Esophagus squamous epithelium (tissue), 5 donors: ENCODE measurements at regions not wholly inside any gene's neighbourhood (a gene's known extent, or its start where the extent isn't known, plus 50 kb on each side); places are given as distances from the start of the nearest gene placed in this dataset.

ENCODE experiments used
- DNase-seq: peaks from one replicate; lab custom pipeline; 2025; lab: John Stamatoyannopoulos, UW
- H3K27ac ChIP-seq, 4 donors: fragments of 200-600 bp; sonication (generic); one replicate each; pipeline ENCODE4 v1.5.1; 2016 to 2019; ENCODE audit warnings: mild to moderate bottlenecking in 1 of 4
- H3K27me3 ChIP-seq, 4 donors: fragments of 200-600 bp; sonication (generic); 1 replicate in 3 of 4; 2 replicates in 1 of 4; pipeline versions ENCODE4 v1.5.1 to v1.6.0; 2017 to 2021; ENCODE audit warnings: antibody characterized with exemption in 1 of 4
- H3K36me3 ChIP-seq, 3 donors: fragments of 200-600 bp; sonication (generic); one replicate each; pipeline ENCODE4 v1.5.1; 2016 to 2019
- H3K4me1 ChIP-seq, 3 donors: fragments of 200-600 bp; sonication (generic); one replicate each; pipeline ENCODE4 v1.5.1; 2017 to 2019
- H3K4me3 ChIP-seq, 4 donors: fragments of 200-600 bp; sonication (generic); 1 replicate in 3 of 4; 2 replicates in 1 of 4; pipeline ENCODE4 v1.5.1; 2016 to 2019; ENCODE audit warnings: mild to moderate bottlenecking in 2 of 4, moderate library complexity in 1 of 4
- H3K9me3 ChIP-seq, 3 donors: fragments of 200-600 bp; sonication (generic); one replicate each; pipeline ENCODE4 v1.5.1; 2016 to 2019
- CTCF ChIP-seq, 6 experiments: fragments of 450-650 bp in 4 of 6; fragments of 200-600 bp in 2 of 6; sonication (generic) in 2 of 6; IDR thresholded peaks; one replicate each; pipeline ENCODE4 v1.5.1; 2016 to 2019; ENCODE audit warnings: antibody characterized with exemption in 6 of 6, mild to moderate bottlenecking in 4 of 6, moderate library complexity in 4 of 6
- POLR2A ChIP-seq, 4 donors: fragments of 450-650 bp; IDR thresholded peaks; one replicate each; pipeline ENCODE4 v1.6.1; 2017; ENCODE audit warnings: antibody characterized with exemption in 4 of 4, mild to moderate bottlenecking in 4 of 4, moderate library complexity in 3 of 4
- WGBS, 2 donors: methylation state at CpG; one replicate each; pipeline ENCODE4 v1.1.5; 2018; 5-methylcytosine and 5-hydroxymethylcytosine counted together
- intact Hi-C: fragments of 100-400 bp; cut with DNase I; formaldehyde crosslinking; loops from one replicate; pipeline ENCODE4 v1.15.0; 2022
- donor health status: DM: yes; HTN: yes; CAD: no.

DNA sequence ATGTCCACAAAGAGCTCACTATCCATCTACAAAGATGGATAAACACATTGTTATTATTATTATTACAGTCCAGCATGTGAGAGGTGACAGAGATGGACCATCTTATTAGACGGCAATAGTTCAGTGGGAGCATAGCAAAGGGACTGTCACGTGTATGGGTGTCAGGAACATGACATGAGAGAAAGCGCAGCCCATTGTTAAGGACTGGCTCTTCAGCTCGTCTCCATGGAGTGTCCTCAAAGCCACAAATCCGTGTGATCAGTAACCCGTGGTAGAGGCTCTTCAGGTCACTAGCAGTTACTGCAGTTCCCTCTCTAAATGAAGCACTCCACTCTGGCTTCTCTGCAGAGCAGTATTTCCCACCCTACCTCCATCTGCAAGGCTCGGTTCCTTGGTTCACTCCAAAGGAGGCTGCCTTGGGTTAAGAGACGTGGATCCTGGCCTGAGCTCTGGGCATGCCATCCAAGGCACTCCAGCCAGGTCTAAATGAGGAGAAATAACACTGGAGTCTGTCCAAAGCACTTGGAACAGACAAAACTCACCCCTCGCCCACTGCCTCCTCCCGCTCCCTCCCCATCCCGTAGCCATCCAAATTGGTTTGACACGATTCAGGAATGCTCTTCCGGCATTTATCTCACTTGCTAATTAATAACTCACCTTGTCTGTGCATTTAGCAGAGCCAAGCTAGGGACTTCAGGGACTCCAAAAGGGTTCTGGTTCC lies 122.3 kb upstream of the WWC1 start:
- H3K27me3 ChIP-seq = no peaks in the 10 kb centered on the region
- no peak overlapping the region for H3K27ac ChIP-seq
- no peaks in the 10 kb centered on the region for H3K36me3 ChIP-seq
- intact Hi-C loops = no loop called here
- TF ChIP-seq CTCF (IDR thresholded peaks at IDR 0.05) = no peak
- no peak for TF ChIP-seq POLR2A (IDR thresholded peaks at IDR 0.05)
- DNase-seq = no peak
- no peaks in the 10 kb centered on the region for H3K9me3 ChIP-seq
- peaks cover 0 to 17% (median 0%) of the 10 kb centered on the region in 3 donors for H3K4me1 ChIP-seq
- WGBS, 2 donors = 79 to 82% methylated on average over 13 of the region's 13 CpGs
- no peak overlapping the region for H3K4me3 ChIP-seq

GRCh38 chr5:168169791-168170190 lies 121.7 kb upstream of the WWC1 start:
- H3K9me3 ChIP-seq = no peaks in the 10 kb centered on the region
- H3K36me3 ChIP-seq = no peaks in the 10 kb centered on the region
- no peak overlapping the region for H3K27ac ChIP-seq
- H3K4me3 ChIP-seq = no peak overlapping the region
- intact Hi-C loops = no loop called here
- no peaks in the 10 kb centered on the region for H3K27me3 ChIP-seq
- H3K4me1 ChIP-seq = peaks cover 0 to 15% (median 0%) of the 10 kb centered on the region in 3 donors
- no peak for DNase-seq
- TF ChIP-seq POLR2A (IDR thresholded peaks at IDR 0.05) (no peak), CTCF (IDR thresholded peaks at IDR 0.05) (no peak)

DNA sequence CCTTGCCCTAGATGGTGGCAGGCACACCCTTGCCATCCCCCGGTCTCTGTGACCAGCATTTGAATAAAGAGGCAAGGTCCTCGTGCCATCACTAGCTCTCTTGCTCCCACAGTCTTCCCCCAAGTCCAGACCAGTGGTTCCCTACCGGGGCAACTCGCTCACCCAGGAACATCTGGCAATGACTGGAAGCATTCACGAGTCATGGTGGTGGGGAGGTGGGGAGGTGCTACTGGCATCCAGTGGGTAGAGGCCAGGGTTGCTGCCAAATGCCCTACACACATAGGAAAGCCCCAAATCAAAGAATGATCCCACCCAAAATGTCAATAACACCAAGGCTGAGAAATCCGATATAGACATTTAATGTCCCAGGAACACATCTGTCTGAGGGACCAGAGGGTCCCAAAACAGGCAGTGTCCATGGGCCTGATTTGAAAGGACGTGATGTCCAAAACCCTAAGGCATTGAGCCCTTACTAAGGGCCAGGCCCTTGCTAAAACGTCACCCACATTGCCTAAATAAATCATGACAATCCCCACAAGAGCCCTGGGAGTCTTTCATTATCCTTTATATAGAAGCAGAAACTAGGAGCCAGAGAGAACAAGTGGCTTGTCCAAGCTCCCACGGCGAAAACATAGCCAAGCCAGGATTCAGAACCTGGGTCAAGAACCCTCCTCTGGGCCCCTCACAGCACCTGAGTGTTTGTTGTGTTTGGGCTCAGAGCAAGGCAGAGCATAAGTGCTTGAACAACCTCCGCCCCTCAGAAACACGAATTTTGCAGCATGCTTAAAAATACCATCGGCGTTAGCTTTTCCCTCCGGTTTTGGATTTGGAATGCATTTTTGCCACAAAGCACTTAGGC lies 119.3 kb upstream of the WWC1 start:
- Histone ChIP-seq H3K9me3 (no peaks in the 10 kb centered on the region), H3K4me3 (no peak overlapping the region), H3K27me3 (no peaks in the 10 kb centered on the region), H3K27ac (no peak overlapping the region), H3K36me3 (no peaks in the 10 kb centered on the region), H3K4me1 (no peaks in the 10 kb centered on the region)
- TF ChIP-seq POLR2A (IDR thresholded peaks at IDR 0.05) (no peak), CTCF (IDR thresholded peaks at IDR 0.05) (no peak)
- WGBS, 2 donors = 60 to 72% methylated on average over 9 to 12 of the region's 15 CpGs
- DNase-seq = no peak
- intact Hi-C loops = no loop called here

DNA sequence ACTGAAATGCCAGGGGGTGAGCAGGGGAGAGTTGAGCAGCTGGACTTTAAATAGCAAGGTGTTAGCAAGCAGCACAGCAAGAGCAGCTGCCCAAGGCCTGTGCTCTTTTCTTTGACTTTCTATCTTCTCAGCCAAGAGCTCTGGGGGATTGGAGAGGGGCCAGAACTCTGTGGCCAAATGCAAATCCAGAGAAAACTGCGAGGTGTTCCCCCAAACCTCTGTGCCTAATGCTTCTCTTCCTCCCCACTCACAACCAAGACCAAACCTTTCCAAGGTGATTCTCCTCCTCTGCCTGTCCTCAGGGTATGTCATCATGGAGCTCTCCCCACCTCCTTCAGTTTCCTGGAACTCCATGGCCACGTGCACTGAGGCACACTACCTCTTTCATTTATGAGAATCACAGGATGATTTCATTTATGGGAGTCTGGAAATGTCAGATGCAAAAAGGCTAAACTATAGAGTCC lies 118.7 kb upstream of the WWC1 start:
- H3K4me3 ChIP-seq = no peak overlapping the region
- 30 to 32% methylated on average over 2 of the region's 2 CpGs for WGBS, 2 donors
- H3K9me3 ChIP-seq = no peaks in the 10 kb centered on the region
- no peak for DNase-seq
- H3K36me3 ChIP-seq = no peaks in the 10 kb centered on the region
- no peaks in the 10 kb centered on the region for H3K4me1 ChIP-seq
- no peak overlapping the region for H3K27ac ChIP-seq
- intact Hi-C loops = no loop called here
- H3K27me3 ChIP-seq = no peaks in the 10 kb centered on the region
- TF ChIP-seq POLR2A (IDR thresholded peaks at IDR 0.05) (no peak), CTCF (IDR thresholded peaks at IDR 0.05) (no peak)

- intact Hi-C loops = no loop called here
- no peak for TF ChIP-seq POLR2A (IDR thresholded peaks at IDR 0.05)
- no peak for TF ChIP-seq CTCF (IDR thresholded peaks at IDR 0.05)
- no peak for DNase-seq
Observed at GRCh38 chr5:168174376-168174775, 117.1 kb upstream of the WWC1 start.

More at GRCh38 chr5:168174376-168174775, 117.1 kb upstream of the WWC1 start:
- no peak overlapping the region for H3K4me3 ChIP-seq
- no peaks in the 10 kb centered on the region for H3K9me3 ChIP-seq
- 66 to 83% methylated on average over 7 to 9 of the region's 9 CpGs for WGBS, 2 donors
- H3K36me3 ChIP-seq = no peaks in the 10 kb centered on the region
- no peaks in the 10 kb centered on the region for H3K4me1 ChIP-seq
- no peak overlapping the region for H3K27ac ChIP-seq
- H3K27me3 ChIP-seq = no peaks in the 10 kb centered on the region
